GM23338 (cell line): ENCODE measurements at regions not wholly inside any gene's neighbourhood (a gene's known extent, or its start where the extent isn't known, plus 50 kb on each side); places are given as distances from the start of the nearest gene placed in this dataset.

Experiments used
- CREB1 ChIP-seq: fragments of 250-450 bp; sonication (Bioruptor Pico); IDR thresholded peaks from 2 replicates; pipeline ENCODE4 v1.5.0; 2020; ENCODE audit warnings: low read depth, mild to moderate bottlenecking, moderate library complexity
- CTCF ChIP-seq, 2 experiments: fragments of 200-600 bp in 1 of 2; sonication (generic) in 1 of 2; conservative IDR thresholded peaks; 2 replicates each; pipeline versions ENCODE4 v1.5.1 to v1.6.1; 2016 to 2017; ENCODE audit warnings: antibody characterized with exemption in 2 of 2, low read depth in 2 of 2, mild to moderate bottlenecking in 2 of 2, moderate library complexity in 1 of 2
- EZH2 ChIP-seq: fragments of 200-600 bp; sonication (generic); IDR thresholded peaks from one replicate; pipeline ENCODE4 v1.8.0; 2017; ENCODE audit warnings: antibody characterized with exemption, mild to moderate bottlenecking, low read depth; ENCODE audit not compliant: unreplicated experiment
- EZH2phosphoT487 ChIP-seq: fragments of 200-600 bp; sonication (generic); IDR thresholded peaks from one replicate; pipeline ENCODE4 v1.8.1; 2018; ENCODE audit warnings: antibody characterized with exemption; ENCODE audit not compliant: unreplicated experiment
- JUNB ChIP-seq: IDR thresholded peaks from one replicate; pipeline ENCODE4 v1.6.1; 2016; ENCODE audit warnings: antibody characterized with exemption; ENCODE audit not compliant: unreplicated experiment
- NANOG ChIP-seq: IDR thresholded peaks from 2 replicates; pipeline ENCODE4 v1.6.1; 2016; ENCODE audit warnings: antibody characterized with exemption, borderline replicate concordance
- POLR2AphosphoS5 ChIP-seq: IDR thresholded peaks from 2 replicates; pipeline ENCODE4 v1.6.1; 2016; ENCODE audit warnings: antibody characterized with exemption, low read depth
- ZNF331 ChIP-seq: fragments of 250-450 bp; sonication (Bioruptor Pico); IDR thresholded peaks from 2 replicates; pipeline ENCODE4 v1.5.0; 2020; ENCODE audit warnings: low read depth, mild to moderate bottlenecking, moderate library complexity
- TF ChIP-seq, protein P1 (sequence below): IDR thresholded peaks from one replicate; pipeline ENCODE4 v1.6.1; 2018; ENCODE audit warnings: antibody characterized with exemption; ENCODE audit not compliant: unreplicated experiment
- TF ChIP-seq, protein P2 (sequence below): fragments of 250-450 bp; sonication (Bioruptor Pico); IDR thresholded peaks from 2 replicates; pipeline ENCODE4 v1.5.0; 2020; ENCODE audit warnings: mild to moderate bottlenecking, moderate library complexity
- TF ChIP-seq, protein P3 (sequence below): IDR thresholded peaks from 2 replicates; pipeline ENCODE4 v1.6.1; 2016; ENCODE audit warnings: antibody characterized with exemption

GRCh38 chr2:142544173-142544572 lies 333.3 kb upstream of the KYNU start:
- TF ChIP-seq CTCF (conservative IDR thresholded peaks at IDR 0.05; ENCODE audit: low read depth in 2 of 2) (no peak), POLR2AphosphoS5 (no peak), EZH2 (no peak), EZH2phosphoT487 (no peak), JUNB (no peak), CREB1 (no peak), NANOG (no peak), ZNF331 (CRISPR knock-in tag) (no peak)
- TF ChIP-seq, protein P1, sequence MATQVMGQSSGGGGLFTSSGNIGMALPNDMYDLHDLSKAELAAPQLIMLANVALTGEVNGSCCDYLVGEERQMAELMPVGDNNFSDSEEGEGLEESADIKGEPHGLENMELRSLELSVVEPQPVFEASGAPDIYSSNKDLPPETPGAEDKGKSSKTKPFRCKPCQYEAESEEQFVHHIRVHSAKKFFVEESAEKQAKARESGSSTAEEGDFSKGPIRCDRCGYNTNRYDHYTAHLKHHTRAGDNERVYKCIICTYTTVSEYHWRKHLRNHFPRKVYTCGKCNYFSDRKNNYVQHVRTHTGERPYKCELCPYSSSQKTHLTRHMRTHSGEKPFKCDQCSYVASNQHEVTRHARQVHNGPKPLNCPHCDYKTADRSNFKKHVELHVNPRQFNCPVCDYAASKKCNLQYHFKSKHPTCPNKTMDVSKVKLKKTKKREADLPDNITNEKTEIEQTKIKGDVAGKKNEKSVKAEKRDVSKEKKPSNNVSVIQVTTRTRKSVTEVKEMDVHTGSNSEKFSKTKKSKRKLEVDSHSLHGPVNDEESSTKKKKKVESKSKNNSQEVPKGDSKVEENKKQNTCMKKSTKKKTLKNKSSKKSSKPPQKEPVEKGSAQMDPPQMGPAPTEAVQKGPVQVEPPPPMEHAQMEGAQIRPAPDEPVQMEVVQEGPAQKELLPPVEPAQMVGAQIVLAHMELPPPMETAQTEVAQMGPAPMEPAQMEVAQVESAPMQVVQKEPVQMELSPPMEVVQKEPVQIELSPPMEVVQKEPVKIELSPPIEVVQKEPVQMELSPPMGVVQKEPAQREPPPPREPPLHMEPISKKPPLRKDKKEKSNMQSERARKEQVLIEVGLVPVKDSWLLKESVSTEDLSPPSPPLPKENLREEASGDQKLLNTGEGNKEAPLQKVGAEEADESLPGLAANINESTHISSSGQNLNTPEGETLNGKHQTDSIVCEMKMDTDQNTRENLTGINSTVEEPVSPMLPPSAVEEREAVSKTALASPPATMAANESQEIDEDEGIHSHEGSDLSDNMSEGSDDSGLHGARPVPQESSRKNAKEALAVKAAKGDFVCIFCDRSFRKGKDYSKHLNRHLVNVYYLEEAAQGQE, result no peak
- TF ChIP-seq, protein P2, sequence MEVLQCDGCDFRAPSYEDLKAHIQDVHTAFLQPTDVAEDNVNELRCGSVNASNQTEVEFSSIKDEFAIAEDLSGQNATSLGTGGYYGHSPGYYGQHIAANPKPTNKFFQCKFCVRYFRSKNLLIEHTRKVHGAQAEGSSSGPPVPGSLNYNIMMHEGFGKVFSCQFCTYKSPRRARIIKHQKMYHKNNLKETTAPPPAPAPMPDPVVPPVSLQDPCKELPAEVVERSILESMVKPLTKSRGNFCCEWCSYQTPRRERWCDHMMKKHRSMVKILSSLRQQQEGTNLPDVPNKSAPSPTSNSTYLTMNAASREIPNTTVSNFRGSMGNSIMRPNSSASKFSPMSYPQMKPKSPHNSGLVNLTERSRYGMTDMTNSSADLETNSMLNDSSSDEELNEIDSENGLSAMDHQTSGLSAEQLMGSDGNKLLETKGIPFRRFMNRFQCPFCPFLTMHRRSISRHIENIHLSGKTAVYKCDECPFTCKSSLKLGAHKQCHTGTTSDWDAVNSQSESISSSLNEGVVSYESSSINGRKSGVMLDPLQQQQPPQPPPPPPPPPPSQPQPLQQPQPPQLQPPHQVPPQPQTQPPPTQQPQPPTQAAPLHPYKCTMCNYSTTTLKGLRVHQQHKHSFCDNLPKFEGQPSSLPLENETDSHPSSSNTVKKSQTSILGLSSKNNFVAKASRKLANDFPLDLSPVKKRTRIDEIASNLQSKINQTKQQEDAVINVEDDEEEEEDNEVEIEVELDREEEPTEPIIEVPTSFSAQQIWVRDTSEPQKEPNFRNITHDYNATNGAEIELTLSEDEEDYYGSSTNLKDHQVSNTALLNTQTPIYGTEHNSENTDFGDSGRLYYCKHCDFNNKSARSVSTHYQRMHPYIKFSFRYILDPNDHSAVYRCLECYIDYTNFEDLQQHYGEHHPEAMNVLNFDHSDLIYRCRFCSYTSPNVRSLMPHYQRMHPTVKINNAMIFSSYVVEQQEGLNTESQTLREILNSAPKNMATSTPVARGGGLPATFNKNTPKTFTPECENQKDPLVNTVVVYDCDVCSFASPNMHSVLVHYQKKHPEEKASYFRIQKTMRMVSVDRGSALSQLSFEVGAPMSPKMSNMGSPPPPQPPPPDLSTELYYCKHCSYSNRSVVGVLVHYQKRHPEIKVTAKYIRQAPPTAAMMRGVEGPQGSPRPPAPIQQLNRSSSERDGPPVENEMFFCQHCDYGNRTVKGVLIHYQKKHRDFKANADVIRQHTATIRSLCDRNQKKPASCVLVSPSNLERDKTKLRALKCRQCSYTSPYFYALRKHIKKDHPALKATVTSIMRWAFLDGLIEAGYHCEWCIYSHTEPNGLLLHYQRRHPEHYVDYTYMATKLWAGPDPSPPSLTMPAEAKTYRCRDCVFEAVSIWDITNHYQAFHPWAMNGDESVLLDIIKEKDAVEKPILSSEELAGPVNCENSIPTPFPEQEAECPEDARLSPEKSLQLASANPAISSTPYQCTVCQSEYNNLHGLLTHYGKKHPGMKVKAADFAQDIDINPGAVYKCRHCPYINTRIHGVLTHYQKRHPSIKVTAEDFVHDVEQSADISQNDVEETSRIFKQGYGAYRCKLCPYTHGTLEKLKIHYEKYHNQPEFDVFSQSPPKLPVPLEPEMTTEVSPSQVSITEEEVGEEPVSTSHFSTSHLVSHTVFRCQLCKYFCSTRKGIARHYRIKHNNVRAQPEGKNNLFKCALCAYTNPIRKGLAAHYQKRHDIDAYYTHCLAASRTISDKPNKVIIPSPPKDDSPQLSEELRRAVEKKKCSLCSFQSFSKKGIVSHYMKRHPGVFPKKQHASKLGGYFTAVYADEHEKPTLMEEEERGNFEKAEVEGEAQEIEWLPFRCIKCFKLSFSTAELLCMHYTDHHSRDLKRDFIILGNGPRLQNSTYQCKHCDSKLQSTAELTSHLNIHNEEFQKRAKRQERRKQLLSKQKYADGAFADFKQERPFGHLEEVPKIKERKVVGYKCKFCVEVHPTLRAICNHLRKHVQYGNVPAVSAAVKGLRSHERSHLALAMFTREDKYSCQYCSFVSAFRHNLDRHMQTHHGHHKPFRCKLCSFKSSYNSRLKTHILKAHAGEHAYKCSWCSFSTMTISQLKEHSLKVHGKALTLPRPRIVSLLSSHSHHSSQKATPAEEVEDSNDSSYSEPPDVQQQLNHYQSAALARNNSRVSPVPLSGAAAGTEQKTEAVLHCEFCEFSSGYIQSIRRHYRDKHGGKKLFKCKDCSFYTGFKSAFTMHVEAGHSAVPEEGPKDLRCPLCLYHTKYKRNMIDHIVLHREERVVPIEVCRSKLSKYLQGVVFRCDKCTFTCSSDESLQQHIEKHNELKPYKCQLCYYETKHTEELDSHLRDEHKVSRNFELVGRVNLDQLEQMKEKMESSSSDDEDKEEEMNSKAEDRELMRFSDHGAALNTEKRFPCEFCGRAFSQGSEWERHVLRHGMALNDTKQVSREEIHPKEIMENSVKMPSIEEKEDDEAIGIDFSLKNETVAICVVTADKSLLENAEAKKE, result no peak
- TF ChIP-seq, protein P3, sequence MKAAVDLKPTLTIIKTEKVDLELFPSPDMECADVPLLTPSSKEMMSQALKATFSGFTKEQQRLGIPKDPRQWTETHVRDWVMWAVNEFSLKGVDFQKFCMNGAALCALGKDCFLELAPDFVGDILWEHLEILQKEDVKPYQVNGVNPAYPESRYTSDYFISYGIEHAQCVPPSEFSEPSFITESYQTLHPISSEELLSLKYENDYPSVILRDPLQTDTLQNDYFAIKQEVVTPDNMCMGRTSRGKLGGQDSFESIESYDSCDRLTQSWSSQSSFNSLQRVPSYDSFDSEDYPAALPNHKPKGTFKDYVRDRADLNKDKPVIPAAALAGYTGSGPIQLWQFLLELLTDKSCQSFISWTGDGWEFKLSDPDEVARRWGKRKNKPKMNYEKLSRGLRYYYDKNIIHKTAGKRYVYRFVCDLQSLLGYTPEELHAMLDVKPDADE, result no peak
